Breast epithelium (tissue), 4 donors: ENCODE measurements at regions not wholly inside any gene's neighbourhood (a gene's known extent, or its start where the extent isn't known, plus 50 kb on each side); places are given as distances from the start of the nearest gene placed in this dataset.
A peak's percentile ranks its signal among the peaks of the same experiment; 100 is the strongest.

Source experiments
- DNase-seq, 2 donors: peaks; one replicate each; pipeline ENCODE4 v3.0.0-alpha.2; 2019; ENCODE audit warnings: low spot score in 2 of 2
- H3K27ac ChIP-seq, 2 donors: fragments of 200-600 bp; sonication (generic) in 1 of 2; one replicate each; pipeline ENCODE4 v1.5.1; 2016 to 2019; ENCODE audit warnings: mild to moderate bottlenecking in 1 of 2
- H3K27me3 ChIP-seq, 2 donors: fragments of 200-600 bp; sonication (generic) in 1 of 2; one replicate each; pipeline versions ENCODE4 v1.5.1 to v1.6.0; 2017 to 2019; ENCODE audit warnings: control low read depth in 1 of 2, mild to moderate bottlenecking in 1 of 2
- H3K36me3 ChIP-seq: fragments of 200-600 bp; one replicate; pipeline ENCODE4 v1.5.1; 2019
- H3K4me1 ChIP-seq, 2 donors: fragments of 200-600 bp; sonication (generic); one replicate each; pipeline ENCODE4 v1.5.1; 2016 to 2019; ENCODE audit warnings: control low read depth in 1 of 2
- H3K4me3 ChIP-seq, 3 donors: fragments of 200-600 bp; sonication (generic); 1 replicate in 2 of 3; 2 replicates in 1 of 3; pipeline ENCODE4 v1.5.1; 2016 to 2019; ENCODE audit warnings: mild to moderate bottlenecking in 3 of 3, moderate library complexity in 2 of 3
- H3K9me3 ChIP-seq, 2 donors: fragments of 200-600 bp; sonication (generic) in 1 of 2; one replicate each; pipeline ENCODE4 v1.5.1; 2016 to 2019; ENCODE audit warnings: control low read depth in 1 of 2
- CTCF ChIP-seq, 3 donors: fragments of 450-650 bp; IDR thresholded peaks; one replicate each; pipeline ENCODE4 v1.5.1; 2016 to 2017; ENCODE audit warnings: antibody characterized with exemption in 3 of 3, mild to moderate bottlenecking in 3 of 3, moderate library complexity in 3 of 3
- POLR2A ChIP-seq: fragments of 450-650 bp; IDR thresholded peaks from one replicate; pipeline ENCODE4 v1.6.1; 2016; ENCODE audit warnings: antibody characterized with exemption, mild to moderate bottlenecking, moderate library complexity
- POLR2AphosphoS5 ChIP-seq, 3 donors: sonication (generic); formaldehyde crosslinking; IDR thresholded peaks; one replicate each; pipeline ENCODE4 v1.6.1; 2017; ENCODE audit warnings: antibody characterized with exemption in 3 of 3
- intact Hi-C: fragments of 100-400 bp; cut with DNase I; formaldehyde crosslinking; loops from one replicate; pipeline ENCODE4 v1.15.1; 2023; ENCODE audit warnings: low total_unique reads

DNA sequence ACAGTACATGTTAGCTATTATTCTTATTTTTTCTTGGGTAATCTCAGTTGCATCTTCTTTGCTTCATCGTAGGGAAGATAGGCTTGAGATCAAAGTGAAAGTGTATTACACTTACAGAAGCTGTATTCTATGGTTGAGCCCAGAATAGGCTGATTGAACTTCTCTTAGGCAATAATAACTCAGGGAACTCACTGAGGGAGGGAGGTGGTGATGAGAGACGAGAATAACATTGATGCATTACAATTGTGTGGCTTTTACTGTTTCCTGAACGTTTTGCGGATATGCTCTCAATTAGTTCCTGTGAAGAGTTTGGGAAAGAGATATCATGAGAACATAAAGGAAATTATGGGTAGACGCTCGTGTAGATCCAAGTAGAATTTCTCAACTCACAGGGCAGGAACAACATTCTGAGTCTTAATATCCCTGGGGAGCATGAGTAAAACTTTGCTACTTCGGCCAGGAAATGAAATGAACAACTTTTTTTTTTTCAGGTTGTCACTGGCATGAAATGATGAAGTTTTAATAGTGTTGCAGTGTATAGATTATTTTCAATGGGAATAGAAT is 302.2 kb downstream of the TUSC7 start:
- TF ChIP-seq POLR2AphosphoS5 (IDR thresholded peaks at IDR 0.05) (no peak), POLR2A (no peak), CTCF (IDR thresholded peaks at IDR 0.05) (no peak)
- intact Hi-C loops: no loop called here
- H3K27ac ChIP-seq: no peak overlapping the region

GRCh38 chr3:117016378-117016777 is 306.8 kb downstream of the TUSC7 start:
- Histone ChIP-seq H3K36me3 (no peaks in the 10 kb centered on the region), H3K4me3 (no peak overlapping the region), H3K27ac (no peak overlapping the region), H3K4me1 (no peaks in the 10 kb centered on the region), H3K9me3 (no peaks in the 10 kb centered on the region), H3K27me3 (no peaks in the 10 kb centered on the region)
- intact Hi-C loops: no loop called here
- no peak for DNase-seq
- TF ChIP-seq POLR2AphosphoS5 (IDR thresholded peaks at IDR 0.05) (no peak), CTCF (IDR thresholded peaks at IDR 0.05) (no peak), POLR2A (no peak)

More for the DNA sequence above, 302.2 kb downstream of the TUSC7 start:
- no peak for DNase-seq
- Histone ChIP-seq H3K4me1 (no peaks in the 10 kb centered on the region), H3K36me3 (no peaks in the 10 kb centered on the region), H3K27me3 (no peaks in the 10 kb centered on the region), H3K9me3 (no peaks in the 10 kb centered on the region), H3K4me3 (no peak overlapping the region)

DNA sequence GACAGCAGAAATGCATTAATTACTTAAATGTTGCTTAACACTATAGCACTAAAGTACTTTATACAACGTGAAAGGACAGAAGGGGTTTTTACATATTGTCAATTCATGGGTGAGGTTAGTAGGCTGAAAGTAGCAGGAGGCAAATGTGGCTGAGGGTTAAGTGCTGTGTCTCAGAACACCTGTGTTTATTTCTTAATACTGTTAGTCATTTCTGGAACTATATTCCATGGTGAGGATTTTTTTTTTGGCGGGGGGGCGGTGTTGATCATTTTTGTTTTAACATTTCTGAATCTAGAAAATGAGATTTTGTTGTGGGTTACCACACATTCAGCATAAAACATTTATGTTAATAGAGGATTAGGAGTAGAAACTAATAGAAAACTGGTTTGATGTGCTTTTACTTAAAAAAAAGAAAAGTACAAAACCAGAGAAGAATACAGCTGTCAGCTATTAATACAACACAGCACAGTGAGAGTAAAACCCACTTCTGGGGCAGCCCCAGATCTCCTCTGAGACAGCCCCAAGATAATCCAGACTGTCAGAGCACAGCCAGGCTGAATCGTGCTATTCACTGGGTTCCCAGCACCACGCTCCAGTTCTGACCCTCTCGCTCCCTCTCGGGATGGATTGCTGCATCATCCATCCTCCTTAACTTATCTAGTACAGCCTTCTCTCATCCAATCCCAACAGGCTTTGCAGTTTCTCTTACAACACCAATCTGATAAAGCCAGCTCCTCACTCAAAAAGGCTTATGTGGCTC is 307.7 kb downstream of the TUSC7 start:
- Histone ChIP-seq H3K36me3 (no peaks in the 10 kb centered on the region), H3K27ac (no peak overlapping the region), H3K4me1 (no peaks in the 10 kb centered on the region), H3K4me3 (no peak overlapping the region), H3K9me3 (no peaks in the 10 kb centered on the region), H3K27me3 (no peaks in the 10 kb centered on the region)
- no peak for TF ChIP-seq POLR2AphosphoS5 (IDR thresholded peaks at IDR 0.05)
- no peak for TF ChIP-seq CTCF (IDR thresholded peaks at IDR 0.05)
- TF ChIP-seq POLR2A: no peak
- no peak for DNase-seq
- intact Hi-C loops: no loop called here

GRCh38 chr3:117018655-117019054 is 309.1 kb downstream of the TUSC7 start:
- Histone ChIP-seq H3K27me3 (no peaks in the 10 kb centered on the region), H3K4me1 (no peaks in the 10 kb centered on the region), H3K9me3 (no peaks in the 10 kb centered on the region), H3K36me3 (no peaks in the 10 kb centered on the region), H3K4me3 (peak overlapping the region in 1 of 3 donors; percentile 15), H3K27ac (no peak overlapping the region)
- TF ChIP-seq POLR2A (no peak), CTCF (IDR thresholded peaks at IDR 0.05) (no peak), POLR2AphosphoS5 (IDR thresholded peaks at IDR 0.05) (no peak)
- DNase-seq: no peak
- intact Hi-C loops: no loop called here

DNA sequence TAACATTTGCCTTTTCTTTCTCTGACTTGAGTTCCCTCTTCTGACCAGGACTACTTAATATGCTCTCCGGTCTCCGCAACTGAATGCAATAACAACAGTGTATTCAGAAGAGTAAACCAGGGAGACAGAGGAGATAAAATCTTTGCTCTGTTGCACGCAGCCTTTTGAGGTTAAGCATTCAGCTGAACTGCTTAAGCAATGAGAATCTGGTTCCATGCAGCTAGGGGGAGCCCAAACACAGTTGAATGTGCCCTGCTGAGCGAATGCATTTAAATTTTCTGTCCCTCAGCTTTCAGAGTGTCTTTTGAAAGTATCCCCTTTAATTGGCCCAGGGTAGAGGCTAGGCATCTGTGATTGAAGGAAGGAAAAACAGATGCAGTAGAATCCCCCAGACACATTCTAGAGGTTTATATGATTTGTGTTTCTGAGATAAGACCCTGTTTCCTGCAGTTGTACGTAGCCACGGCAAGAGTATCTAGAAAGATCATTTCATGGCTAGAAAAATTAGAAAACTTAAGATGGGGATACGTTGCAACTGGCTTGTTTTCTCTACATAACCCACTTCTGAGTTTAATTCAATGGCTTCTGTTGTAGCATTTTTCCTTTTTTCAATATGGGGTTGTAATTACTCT is 309.6 kb downstream of the TUSC7 start:
- no peaks in the 10 kb centered on the region for H3K27me3 ChIP-seq
- intact Hi-C loops: no loop called here
- peak; percentile 26 to 56 for DNase-seq
- H3K9me3 ChIP-seq: no peaks in the 10 kb centered on the region
- H3K4me1 ChIP-seq: no peaks in the 10 kb centered on the region
- TF ChIP-seq POLR2A (no peak), POLR2AphosphoS5 (IDR thresholded peaks at IDR 0.05) (no peak), CTCF (IDR thresholded peaks at IDR 0.05) (peak in 2 of 3 donors; percentile 49 to 78)
- peak overlapping the region in 1 of 3 donors; percentile 15 for H3K4me3 ChIP-seq
- H3K27ac ChIP-seq: no peak overlapping the region
- H3K36me3 ChIP-seq: no peaks in the 10 kb centered on the region
